ENCODE measurements at regions not wholly inside any gene's neighbourhood (a gene's known extent, or its start where the extent isn't known, plus 50 kb on each side); places are given as distances from the start of the nearest gene placed in this dataset.

DNA sequence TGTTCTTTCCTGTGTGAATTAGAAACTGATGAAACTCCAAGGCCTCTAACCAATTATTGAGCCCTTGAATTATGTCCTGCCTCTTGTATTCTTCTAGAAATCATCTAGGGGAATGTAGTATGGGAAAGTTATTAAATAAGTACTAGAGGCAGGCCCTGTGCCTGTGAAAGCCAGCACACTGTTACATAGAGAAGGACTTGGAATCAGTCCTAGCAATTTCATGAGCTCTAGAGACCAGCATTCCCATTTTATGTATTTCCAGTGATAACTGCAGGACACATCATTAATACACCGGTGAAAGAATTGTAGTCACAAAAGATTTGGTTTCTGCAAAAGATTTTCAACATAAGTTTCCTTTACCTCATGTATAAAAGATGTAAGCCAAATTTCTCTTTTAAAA lies 168.5 kb upstream of the VLDLR start:
- no peak for DNase-seq (ENCODE audit: low spot score)

DNA sequence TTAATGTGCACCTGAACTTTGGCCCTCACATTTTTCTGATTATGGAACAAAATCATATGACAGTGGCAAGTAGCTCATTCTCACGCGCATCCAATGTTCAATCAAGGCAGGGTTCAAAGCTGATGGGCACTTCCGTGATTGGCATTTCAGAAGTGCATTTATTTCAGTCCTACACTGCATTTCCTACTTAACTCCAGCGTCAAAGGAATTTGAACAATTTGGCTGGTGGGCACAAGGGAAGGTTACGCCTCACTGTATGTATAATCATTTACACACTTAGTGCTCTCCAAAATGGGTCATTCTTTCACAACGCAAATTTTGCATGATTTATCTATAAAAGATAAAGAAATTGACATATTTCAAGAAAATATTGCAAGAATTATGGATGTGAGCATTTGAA lies 167.9 kb upstream of the VLDLR start:
- no peak for DNase-seq (ENCODE audit: low spot score)

DNA sequence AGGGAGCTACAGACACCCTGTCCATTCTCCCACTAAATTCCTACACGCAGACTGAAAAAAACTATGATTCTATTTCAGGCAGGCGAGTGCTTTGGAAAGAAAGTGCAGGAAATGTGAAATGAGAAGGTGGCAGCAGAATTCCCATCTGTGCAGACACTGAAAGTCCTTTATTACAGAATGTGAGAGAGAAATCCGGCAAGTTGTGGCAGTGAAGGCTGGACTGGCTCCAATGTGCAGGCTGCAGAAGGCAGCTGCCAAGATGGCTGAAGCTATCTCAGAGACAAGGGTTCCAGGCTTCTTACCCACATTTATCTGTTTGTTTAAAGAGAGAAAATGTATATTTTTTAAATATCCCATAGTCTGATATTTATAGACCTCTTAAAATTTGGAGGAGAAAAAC lies 161.8 kb upstream of the VLDLR start:
- no peak for DNase-seq (ENCODE audit: low spot score)

DNA sequence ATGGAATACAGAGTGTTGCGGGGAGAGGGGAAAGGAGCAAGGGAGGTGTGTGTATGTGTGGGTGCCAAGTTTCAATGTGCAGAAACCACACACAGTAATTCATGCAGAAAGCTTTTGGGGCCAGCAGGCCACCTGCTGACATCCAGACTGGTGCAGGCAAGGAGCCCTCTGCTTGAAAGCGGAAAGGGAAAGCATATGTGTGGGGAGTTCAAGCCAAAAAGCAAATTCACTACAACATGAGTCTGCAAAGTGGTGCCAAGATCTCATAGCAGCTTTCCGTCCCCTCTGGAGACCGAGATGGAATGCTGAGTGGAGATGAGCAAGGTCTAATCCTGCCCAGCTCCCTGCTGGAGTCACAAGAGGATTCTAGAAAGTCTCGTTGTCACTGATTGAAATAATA lies 159.7 kb upstream of the VLDLR start:
- no peak for DNase-seq (ENCODE audit: low spot score)

DNA sequence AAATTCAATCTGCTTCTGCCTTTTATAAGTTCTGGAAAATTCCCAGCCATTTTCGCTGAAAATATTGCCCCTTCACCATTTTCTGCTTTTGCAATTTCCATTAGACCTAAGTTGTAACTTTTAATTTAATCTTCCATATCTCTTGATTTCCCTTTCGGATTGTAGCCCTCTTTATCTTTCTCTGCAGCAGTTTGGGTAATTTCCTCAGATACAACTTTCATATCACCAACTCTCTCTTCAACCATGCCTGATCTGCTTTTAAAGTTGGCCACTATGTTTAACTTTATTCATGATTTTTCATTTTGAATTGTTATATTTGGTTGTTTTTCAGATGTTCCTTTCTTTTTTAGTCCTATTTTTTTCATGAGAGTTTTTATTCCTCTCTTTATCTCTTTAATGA lies 157.0 kb upstream of the VLDLR start:
- DNase-seq (ENCODE audit: low spot score): no peak

DNA sequence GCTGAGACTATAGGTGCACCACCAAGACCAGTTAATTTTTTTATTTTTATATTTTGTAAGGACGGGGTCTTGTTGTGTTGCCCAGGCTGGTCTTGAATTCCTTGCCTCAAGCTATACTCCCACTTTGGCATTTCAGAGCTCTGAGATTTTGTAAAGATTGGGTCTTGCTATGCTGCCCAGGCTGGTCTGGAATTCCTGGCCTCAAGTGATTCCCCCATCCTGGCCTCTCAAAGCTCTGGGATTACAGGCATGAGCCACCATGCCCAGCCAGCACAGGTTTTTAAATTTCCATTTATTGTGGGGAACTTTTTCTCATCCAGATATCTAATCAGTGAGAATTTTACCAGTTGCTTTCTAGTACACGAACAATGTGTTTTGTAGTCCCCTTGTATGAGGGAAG lies 156.1 kb upstream of the VLDLR start:
- DNase-seq (ENCODE audit: low spot score): no peak

DNA sequence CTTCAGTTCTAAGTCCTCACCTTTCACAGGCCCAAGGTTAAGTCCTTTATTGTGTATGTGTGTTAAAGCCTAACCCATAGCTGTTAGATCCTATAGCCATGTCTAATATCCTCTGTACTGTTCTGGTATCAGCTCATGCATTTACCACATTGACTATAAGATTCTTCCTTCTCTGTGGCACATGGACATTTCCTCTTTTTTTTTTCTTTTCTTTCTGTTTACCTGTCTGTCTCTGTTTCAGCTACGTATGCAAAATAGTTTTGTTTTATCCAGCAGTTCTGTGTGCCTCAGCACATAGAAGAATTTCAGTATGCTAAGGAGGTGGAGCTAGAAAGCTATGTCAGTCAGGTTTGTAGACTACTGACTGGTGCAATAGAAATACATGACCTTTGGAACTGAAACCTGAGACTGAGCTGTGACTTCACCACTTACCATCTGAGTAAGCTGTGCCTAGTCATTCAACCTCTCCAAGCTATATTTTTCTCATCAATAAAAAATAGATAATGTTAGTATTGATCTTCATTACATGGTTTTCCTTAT lies 155.6 kb upstream of the VLDLR start:
- no peak for DNase-seq (ENCODE audit: low spot score)

DNA sequence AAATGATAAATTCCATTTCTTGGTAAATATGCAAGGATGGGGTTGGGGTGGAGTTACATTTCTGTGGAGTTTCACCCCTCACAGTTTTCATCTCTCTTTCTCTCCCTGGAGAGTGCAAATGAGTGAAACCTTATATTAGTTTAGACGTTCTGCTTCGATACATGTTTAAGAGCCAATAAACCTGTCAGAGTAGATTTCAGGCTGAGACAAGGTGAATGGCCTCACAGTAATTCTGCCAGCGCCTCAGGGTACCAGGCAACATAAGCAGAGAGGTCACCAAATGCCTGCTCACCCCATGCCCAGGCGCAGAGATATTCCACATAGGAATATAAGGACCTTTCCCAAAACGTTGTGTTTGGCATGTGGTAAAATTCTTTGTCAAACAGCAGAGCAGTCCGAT lies 154.9 kb upstream of the VLDLR start:
- no peak for DNase-seq (ENCODE audit: low spot score)

DNA sequence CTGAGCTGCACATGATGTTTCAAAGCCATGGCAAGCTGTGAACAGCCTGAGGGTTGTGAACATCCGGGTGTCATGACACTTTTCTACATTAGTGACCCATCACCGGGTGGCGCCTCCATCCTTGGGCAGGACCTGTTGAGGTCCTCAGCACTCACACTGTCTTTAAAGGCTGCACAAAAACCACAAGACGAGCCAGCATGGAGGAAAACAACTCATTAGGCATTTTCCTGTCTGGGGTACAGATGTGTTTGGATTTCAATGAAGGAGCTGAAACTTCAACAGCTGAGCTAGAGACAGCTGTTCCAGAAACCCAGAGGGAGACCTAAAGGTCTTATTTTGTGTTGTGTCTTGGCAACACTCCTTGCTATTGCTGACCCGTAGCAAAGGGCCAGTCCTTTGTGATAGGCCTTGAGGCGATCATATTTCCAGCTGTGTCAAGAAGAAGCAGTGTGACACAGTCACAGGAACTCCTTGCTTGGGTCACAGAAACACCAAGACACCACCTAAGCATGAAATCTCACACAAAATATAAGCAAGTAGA lies 151.8 kb upstream of the VLDLR start:
- DNase-seq (ENCODE audit: low spot score): no peak

DNA sequence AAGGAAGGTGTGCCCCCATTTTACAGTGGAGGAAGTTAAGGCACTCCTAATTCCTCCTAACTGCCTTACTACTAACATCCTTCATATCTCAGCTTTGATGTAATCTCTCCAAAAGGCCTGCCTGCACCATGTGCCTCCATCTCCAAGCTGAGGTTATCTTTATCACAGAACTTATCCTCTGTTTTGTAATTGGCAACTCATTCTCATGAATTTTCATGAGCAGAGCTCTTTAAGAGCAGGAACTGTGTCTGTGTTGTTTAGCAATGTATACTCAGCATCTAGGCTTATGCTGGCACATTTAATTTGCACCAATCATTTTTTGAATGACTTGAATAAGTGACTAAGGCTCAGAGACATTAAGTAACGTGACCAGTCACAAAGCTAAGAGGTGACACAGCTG lies 147.9 kb upstream of the VLDLR start:
- no peak for DNase-seq (ENCODE audit: low spot score)

DNA sequence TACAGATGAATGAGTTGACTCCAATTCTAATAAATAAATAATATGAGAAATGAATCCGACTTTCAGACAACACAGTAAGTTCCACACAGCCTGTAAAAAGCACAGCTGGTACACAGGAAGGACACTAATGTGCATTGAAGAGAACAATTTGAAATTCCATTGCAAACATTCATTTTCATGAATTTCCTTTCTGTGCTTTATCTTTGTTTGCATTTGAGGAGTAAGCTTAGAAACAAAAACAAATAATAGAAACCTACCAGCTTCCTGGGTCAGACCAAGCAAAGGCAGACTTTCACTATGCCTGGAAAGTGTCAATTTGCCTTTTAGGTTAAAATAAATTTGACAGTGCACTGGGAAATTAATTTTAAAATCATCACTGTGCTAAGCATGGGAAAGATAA lies 143.8 kb upstream of the VLDLR start:
- DNase-seq (ENCODE audit: low spot score): no peak

DNA sequence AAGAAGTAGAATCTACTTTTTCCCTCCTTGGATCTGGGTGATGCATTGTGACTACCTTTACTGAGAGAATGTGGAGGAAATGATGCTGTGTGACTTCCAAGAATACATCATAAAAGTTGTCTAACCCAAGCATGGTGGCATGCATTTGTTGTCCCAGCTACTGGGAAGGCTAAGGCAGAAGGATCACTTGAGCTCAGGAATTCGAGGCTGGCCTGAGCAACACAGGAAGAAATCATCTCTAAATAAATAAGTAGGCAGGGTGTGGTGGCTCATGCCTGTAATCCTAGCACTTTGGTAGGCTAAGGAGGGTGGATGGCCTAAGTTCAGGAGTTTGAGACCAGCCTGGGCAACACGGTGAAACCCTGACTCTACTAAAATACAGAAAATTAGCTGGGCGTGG lies 143.2 kb upstream of the VLDLR start:
- no peak for DNase-seq (ENCODE audit: low spot score)

DNA sequence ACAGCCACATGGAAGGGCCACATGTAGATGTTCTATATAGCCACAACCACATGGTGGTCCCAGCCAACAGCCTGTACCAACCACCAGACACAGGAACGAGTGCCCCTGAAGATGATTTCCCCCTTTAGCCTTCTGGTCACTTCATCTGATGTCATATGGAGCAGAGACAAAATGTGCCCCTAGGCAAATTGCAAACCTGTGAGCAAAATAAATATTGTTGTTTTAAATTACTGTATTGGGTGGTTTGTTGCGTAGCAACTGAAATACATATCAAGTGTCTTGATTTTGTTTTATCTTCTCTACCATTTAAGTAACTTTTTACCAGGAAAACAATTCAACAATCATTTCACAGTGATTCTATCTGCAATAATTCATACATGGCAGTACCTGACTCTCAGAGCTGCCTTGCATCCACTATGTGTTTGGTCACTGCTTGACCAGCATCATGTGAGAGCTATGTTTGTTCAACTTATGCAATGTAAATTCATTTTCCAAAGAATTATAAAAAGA lies 142.5 kb upstream of the VLDLR start:
- no peak for DNase-seq (ENCODE audit: low spot score)

DNA sequence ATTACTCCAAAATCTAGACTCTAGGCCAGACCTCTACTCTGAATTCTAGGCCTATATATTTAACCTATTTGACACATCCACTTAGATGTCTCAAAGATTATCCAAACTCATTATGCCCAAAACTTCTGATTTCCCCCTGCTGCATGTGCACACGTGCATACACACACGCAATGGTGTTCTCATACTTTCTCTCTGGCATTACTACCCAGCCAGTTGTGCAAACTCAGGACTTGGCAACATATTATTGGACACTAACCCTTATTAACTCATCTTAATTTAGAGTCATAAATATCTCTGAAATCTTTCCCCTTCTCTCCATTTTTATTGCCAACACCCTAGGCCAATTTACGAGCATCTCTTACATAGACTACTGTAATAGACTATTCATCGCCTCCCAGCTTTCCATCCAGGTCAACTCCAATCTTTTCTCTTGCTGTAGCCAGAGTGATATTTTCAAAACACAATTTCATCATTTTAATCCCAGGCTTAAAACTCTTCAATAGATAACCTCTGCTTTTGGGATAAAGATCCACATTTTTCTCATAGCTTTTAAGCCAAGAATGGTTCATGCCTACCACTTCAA lies 141.2 kb upstream of the VLDLR start:
- no peak for DNase-seq (ENCODE audit: low spot score)

DNA sequence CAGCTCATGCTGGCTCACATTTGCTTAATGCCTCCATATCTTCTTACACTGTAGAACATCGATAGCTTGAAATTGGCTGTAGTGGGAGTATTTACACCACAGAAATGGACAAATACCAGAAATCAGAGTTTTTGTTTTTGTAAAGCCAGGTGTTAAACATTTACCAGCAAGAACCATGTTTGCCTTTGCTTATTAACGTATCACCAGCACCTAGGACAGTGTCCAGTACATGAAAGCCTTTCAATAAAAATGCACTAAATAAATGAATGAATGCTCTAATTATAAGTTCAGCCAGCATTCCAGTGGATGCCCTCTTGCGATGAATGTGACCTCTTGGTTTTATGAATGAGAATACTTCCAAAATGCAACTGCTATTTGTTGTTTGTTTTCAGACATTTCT lies 140.4 kb upstream of the VLDLR start:
- DNase-seq (ENCODE audit: low spot score): no peak

DNA sequence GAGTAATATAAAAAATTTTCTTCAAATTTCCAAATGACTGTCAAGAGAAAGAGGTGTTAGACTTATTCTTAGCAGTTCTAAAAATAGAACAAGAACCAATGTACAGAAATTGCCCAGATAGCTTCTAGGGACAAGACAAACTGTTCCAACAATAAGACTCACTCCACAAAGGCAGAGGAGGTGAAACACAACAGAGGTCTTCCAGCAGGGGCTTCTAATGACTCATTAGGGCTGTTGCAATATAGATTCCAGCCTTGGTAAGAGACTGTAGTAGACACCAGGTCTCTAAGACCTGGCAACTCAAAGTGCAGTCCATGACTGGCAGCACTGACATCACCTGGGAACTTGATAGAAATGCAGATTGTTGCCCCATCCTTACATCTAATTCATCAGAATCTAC lies 134.6 kb upstream of the VLDLR start:
- DNase-seq (ENCODE audit: low spot score): no peak

DNA sequence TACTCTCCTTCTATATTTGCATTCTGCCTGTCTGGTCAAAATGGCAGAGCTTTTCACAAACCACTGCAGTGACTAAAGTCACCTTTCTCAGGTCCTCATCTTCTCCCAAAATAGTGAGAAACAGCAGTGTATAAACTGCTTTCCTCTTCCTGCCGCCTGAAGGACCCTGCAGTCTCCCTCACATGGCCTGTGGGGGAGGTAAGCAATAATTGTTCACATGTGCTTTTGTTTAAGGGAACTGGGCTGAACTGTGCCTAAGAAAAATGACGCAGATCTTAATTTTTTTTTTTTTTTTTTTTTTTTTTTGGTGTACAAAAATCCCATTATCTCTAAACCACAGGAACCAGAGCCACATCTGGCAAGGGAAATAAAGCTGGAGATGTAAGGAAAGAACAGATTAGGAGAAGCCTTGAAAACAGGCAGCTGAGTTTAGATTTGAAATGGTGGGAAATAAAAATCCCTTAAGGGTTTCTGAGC lies 131.7 kb upstream of the VLDLR start:
- DNase-seq (ENCODE audit: low spot score): no peak

DNA sequence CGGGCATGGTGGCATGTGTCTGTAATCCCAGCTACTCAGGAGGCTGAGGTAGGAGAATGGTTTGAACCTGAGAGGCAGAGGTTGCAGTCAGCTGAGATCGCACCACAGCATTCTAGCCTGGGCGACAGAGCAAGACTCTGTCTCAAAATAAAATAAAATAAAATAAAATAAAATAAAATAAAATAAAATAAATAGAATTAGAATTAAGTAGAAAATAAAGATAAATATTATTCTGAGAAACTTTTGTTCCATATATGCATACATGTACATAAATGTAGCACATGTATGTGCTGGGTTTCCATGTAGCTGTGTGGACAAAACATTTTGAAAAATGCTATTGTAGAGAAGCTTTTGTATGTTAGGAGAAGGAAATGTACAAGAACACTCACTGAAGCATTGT lies 129.4 kb upstream of the VLDLR start:
- no peak for DNase-seq (ENCODE audit: low spot score)

DNA sequence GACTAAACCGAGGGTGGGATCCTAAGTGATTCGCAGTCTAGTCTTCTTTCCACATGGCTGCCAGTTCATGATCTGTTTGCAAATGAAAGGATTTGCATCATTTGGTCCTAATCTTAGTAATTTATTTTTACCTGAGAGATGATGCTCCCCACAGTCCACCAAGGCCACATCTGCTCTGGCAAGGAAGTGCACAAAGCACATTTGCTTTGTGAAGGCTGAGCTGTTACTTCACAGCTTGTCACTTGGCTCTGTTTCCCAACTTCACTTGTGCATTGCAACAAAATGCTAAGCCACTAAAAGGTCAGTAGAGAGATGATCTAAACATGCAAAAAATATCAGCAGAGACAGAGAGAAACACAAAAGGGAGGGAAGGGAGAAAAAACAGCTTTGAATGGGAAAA lies 128.5 kb upstream of the VLDLR start:
- no peak for DNase-seq (ENCODE audit: low spot score)

DNA sequence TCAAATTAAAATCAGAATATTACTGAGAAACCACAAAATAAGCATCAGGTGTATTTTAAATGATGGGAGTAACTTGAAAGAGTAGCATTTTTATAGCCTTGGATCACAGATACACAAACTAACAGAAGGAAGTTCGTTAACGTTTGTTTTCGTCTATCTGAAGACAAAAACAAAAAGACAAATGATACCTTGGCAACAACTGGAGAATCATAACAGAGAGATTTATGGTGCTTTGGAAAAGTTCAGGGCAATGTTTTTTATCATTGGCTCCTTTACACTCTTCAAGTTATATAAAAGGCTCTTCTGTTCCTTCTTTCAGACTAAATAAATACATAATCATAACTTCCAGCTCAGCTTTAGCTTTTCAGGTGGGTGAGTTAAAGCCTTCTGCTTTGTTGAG lies 128.1 kb upstream of the VLDLR start:
- DNase-seq (ENCODE audit: low spot score): no peak

DNA sequence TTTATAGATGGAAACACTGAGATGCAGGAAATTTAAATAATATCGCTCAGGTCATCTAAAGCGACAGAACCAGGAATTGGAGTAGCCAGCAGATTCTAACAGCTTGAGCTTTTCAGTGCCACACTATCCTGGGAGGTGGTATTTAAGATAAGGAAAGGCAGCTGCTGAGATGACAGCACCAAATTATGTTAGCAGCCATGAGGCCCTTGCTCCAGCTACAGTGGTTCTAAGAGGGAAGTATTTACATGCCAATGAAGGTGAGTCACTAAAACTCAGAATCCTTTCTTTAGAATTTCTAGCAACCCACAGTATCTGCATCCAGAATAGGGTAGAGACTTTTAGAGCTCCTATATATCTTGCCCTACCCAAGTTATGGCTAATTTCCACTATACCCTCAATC lies 127.0 kb upstream of the VLDLR start:
- no peak for DNase-seq (ENCODE audit: low spot score)

DNA sequence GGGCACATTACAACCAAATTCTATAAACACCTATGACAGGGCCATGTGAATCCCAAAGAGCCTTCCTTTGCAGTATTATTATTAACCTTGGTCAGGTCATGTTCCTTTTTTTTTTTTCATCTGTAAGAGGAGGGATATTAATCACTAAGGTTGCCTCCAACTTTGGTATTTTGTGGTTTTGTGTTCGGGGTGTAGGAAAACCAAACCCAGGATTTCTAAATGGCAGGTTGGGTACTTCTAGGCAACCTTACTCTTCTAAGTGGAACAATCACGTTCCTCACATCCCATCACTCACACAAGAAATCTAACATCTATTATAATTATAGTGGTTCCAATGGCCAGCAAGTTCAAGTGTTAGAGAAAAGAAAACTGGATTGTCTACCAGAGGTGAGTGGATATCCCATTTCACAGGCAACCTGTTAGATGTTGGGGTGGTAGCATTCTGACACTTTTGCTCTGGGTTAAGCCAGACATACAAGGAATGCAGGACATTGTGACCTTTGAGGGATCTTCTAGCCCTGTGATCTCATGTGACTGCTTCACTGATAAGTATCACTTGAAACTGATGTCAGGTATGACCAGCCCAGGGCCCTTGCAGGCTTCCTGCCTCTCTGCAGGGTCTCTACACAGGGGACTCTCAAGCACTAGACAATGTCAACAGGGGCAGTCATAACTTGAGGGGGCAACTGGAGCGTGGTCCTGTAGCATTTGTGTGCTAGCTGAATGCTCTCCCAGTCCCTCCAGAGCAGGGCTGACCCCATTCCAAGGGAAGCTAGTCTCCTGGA lies 126.2 kb upstream of the VLDLR start:
- no peak for DNase-seq (ENCODE audit: low spot score)

DNA sequence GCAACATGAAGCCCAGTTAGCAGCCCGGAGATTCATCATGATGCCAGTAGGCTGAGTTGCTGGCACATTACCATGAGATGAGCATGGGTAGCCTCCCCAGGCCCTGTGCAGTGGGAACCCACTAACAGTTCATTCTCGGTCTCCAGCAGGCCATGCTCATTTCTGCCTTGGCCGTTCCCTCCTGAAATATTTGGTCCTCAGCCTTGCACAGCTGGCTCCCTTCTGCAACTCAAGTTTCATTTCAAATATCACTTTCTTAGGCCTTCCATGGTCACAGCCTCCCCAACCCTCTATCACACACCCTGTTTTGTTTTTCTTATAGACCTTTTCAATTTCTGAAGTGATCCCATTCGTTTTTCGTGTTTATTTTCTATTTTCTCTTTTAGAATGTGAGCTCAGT lies 125.4 kb upstream of the VLDLR start:
- no peak for DNase-seq (ENCODE audit: low spot score)
